ENCODE measurements at regions not wholly inside any gene's neighbourhood (a gene's known extent, or its start where the extent isn't known, plus 50 kb on each side); places are given as distances from the start of the nearest gene placed in this dataset.

DNA sequence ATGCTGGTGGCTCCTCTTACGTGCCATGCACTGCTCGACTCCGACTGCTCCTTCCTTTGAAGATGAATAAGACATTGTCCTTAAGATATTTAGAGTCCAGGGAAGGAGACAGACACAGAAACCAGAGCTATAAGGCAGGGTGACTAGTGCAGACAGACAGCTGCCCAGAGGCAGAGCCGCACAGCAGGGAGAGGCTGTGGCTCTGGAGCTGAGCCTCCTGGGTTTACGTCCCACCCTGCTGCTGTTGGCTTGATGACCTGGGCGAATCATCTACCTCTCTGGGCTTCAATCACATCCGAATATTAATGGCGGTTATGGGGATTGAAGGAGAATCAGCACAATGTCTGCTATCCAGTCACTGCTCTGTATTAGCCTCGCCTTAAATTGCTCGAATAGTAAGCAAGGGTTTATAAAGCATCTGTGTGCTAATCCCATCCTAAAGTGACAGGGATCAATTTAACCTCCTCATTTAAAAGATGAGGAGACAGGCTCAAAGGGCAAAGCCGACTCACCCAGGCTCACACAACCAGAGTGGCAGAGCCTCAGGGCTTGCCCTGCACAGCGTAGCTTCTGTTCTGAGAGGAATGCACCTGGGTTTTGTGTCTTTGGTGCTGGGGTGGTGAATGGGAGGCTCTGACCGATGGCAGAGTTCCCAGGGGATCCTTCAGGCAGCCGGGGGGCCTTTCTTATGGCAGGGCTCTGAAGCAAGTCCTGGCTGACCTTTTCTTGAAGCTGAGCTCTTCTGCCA, 284.1 kb downstream of the MYCN start:
- DNase-seq (ENCODE audit: low spot score): no peak
- TF ChIP-seq, protein P1, sequence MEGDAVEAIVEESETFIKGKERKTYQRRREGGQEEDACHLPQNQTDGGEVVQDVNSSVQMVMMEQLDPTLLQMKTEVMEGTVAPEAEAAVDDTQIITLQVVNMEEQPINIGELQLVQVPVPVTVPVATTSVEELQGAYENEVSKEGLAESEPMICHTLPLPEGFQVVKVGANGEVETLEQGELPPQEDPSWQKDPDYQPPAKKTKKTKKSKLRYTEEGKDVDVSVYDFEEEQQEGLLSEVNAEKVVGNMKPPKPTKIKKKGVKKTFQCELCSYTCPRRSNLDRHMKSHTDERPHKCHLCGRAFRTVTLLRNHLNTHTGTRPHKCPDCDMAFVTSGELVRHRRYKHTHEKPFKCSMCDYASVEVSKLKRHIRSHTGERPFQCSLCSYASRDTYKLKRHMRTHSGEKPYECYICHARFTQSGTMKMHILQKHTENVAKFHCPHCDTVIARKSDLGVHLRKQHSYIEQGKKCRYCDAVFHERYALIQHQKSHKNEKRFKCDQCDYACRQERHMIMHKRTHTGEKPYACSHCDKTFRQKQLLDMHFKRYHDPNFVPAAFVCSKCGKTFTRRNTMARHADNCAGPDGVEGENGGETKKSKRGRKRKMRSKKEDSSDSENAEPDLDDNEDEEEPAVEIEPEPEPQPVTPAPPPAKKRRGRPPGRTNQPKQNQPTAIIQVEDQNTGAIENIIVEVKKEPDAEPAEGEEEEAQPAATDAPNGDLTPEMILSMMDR (IDR thresholded peaks at IDR 0.05; ENCODE audit: low read depth, low read length, missing input control): no peak
- TF ChIP-seq JUND (IDR thresholded peaks at IDR 0.05): no peak
- TF ChIP-seq YY1 (IDR thresholded peaks at IDR 0.05): no peak
- TF ChIP-seq SP1 (IDR thresholded peaks at IDR 0.05): no peak
- TF ChIP-seq, protein P2, sequence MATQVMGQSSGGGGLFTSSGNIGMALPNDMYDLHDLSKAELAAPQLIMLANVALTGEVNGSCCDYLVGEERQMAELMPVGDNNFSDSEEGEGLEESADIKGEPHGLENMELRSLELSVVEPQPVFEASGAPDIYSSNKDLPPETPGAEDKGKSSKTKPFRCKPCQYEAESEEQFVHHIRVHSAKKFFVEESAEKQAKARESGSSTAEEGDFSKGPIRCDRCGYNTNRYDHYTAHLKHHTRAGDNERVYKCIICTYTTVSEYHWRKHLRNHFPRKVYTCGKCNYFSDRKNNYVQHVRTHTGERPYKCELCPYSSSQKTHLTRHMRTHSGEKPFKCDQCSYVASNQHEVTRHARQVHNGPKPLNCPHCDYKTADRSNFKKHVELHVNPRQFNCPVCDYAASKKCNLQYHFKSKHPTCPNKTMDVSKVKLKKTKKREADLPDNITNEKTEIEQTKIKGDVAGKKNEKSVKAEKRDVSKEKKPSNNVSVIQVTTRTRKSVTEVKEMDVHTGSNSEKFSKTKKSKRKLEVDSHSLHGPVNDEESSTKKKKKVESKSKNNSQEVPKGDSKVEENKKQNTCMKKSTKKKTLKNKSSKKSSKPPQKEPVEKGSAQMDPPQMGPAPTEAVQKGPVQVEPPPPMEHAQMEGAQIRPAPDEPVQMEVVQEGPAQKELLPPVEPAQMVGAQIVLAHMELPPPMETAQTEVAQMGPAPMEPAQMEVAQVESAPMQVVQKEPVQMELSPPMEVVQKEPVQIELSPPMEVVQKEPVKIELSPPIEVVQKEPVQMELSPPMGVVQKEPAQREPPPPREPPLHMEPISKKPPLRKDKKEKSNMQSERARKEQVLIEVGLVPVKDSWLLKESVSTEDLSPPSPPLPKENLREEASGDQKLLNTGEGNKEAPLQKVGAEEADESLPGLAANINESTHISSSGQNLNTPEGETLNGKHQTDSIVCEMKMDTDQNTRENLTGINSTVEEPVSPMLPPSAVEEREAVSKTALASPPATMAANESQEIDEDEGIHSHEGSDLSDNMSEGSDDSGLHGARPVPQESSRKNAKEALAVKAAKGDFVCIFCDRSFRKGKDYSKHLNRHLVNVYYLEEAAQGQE (IDR thresholded peaks at IDR 0.05): no peak
- no peak for TF ChIP-seq HNF4A (conservative IDR thresholded peaks at IDR 0.05)
- no peak for TF ChIP-seq NR2F2 (IDR thresholded peaks at IDR 0.05)
- no peak for TF ChIP-seq RAD21 (IDR thresholded peaks at IDR 0.05)
- Histone ChIP-seq H3K9me3 (ENCODE audit: control insufficient read depth in 4 of 4, low read length in 3 of 4) (no peaks in the 10 kb centered on the region), H3K9ac (ENCODE audit: low read depth in 1 of 2, low read length in 2 of 2) (no peak overlapping the region), H3K4me1 (ENCODE audit: control insufficient read depth in 4 of 4, insufficient read depth in 4 of 4, low read length in 3 of 4) (no peaks in the 10 kb centered on the region), H3K4me3 (ENCODE audit: low read depth in 1 of 3, low read length in 3 of 3) (no peak overlapping the region), H3K36me3 (ENCODE audit: control insufficient read depth in 4 of 4, insufficient read depth in 3 of 4, low read depth in 1 of 4, low read length in 3 of 4) (no peaks in the 10 kb centered on the region), H3K27me3 (ENCODE audit: control insufficient read depth in 4 of 4, insufficient read depth in 4 of 4, low read length in 3 of 4) (no peaks in the 10 kb centered on the region), H3K27ac (ENCODE audit: low read depth in 1 of 2, low read length in 2 of 2) (no peak overlapping the region)
- WGBS: 79% methylated on average over 14 of the region's 14 CpGs

DNA sequence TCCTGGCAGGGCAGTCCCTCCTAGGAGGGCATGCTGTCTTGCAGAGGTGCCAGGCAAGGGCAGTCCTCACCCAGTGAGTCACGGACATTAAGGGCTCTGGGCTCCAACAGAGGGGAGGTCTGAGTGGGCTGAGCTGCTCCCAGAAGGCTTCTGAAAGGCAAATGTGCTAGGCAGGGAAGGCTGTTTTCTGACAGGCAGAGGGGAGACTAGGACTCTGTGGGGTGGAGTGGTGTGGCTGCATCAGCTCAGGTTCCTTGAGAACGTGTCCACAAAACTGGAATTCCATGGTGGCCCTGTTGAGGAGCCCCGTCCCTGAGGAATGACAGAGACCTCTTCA, 283.5 kb downstream of the MYCN start:
- WGBS: 80% methylated on average over 3 of the region's 3 CpGs
- no peak overlapping the region for H3K4me3 ChIP-seq (ENCODE audit: low read depth in 1 of 3, low read length in 3 of 3)
- H3K9ac ChIP-seq (ENCODE audit: low read depth in 1 of 2, low read length in 2 of 2): no peak overlapping the region
- no peak for TF ChIP-seq RXRA (IDR thresholded peaks at IDR 0.05)
- TF ChIP-seq NR2F2 (IDR thresholded peaks at IDR 0.05): no peak
- no peak for TF ChIP-seq HNF4A (conservative IDR thresholded peaks at IDR 0.05)
- TF ChIP-seq, protein P3, sequence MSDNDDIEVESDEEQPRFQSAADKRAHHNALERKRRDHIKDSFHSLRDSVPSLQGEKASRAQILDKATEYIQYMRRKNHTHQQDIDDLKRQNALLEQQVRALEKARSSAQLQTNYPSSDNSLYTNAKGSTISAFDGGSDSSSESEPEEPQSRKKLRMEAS (IDR thresholded peaks at IDR 0.05): no peak
- no peak for TF ChIP-seq SP1 (IDR thresholded peaks at IDR 0.05)
- no peak for TF ChIP-seq RAD21 (IDR thresholded peaks at IDR 0.05)
- TF ChIP-seq YY1 (IDR thresholded peaks at IDR 0.05): no peak
- TF ChIP-seq, protein P4, sequence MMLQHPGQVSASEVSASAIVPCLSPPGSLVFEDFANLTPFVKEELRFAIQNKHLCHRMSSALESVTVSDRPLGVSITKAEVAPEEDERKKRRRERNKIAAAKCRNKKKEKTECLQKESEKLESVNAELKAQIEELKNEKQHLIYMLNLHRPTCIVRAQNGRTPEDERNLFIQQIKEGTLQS (IDR thresholded peaks at IDR 0.05): no peak
- TF ChIP-seq FOXA1 (IDR thresholded peaks at IDR 0.05): no peak
- no peak for TF ChIP-seq GABPA (IDR thresholded peaks at IDR 0.05 in 1 of 2, conservative IDR thresholded peaks at IDR 0.05 in 1 of 2)
- TF ChIP-seq EGR1 (IDR thresholded peaks at IDR 0.05; ENCODE audit: low read depth in 2 of 2): no peak
- TF ChIP-seq HNF4G (IDR thresholded peaks at IDR 0.05): no peak
- TF ChIP-seq, protein P5, sequence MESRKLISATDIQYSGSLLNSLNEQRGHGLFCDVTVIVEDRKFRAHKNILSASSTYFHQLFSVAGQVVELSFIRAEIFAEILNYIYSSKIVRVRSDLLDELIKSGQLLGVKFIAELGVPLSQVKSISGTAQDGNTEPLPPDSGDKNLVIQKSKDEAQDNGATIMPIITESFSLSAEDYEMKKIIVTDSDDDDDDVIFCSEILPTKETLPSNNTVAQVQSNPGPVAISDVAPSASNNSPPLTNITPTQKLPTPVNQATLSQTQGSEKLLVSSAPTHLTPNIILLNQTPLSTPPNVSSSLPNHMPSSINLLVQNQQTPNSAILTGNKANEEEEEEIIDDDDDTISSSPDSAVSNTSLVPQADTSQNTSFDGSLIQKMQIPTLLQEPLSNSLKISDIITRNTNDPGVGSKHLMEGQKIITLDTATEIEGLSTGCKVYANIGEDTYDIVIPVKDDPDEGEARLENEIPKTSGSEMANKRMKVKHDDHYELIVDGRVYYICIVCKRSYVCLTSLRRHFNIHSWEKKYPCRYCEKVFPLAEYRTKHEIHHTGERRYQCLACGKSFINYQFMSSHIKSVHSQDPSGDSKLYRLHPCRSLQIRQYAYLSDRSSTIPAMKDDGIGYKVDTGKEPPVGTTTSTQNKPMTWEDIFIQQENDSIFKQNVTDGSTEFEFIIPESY (IDR thresholded peaks at IDR 0.05): no peak
- TF ChIP-seq, protein P1 (IDR thresholded peaks at IDR 0.05; ENCODE audit: low read depth, low read length, missing input control): no peak
- H3K4me1 ChIP-seq (ENCODE audit: control insufficient read depth in 4 of 4, insufficient read depth in 4 of 4, low read length in 3 of 4): no peaks in the 10 kb centered on the region
- DNase-seq (ENCODE audit: low spot score): no peak
- H3K36me3 ChIP-seq (ENCODE audit: control insufficient read depth in 4 of 4, insufficient read depth in 3 of 4, low read depth in 1 of 4, low read length in 3 of 4): no peaks in the 10 kb centered on the region
- H3K9me3 ChIP-seq (ENCODE audit: control insufficient read depth in 4 of 4, low read length in 3 of 4): no peaks in the 10 kb centered on the region
- no peak overlapping the region for H3K27ac ChIP-seq (ENCODE audit: low read depth in 1 of 2, low read length in 2 of 2)
- H3K27me3 ChIP-seq (ENCODE audit: control insufficient read depth in 4 of 4, insufficient read depth in 4 of 4, low read length in 3 of 4): no peaks in the 10 kb centered on the region
